ENCODE measurements at regions not wholly inside any gene's neighbourhood (a gene's known extent, or its start where the extent isn't known, plus 50 kb on each side); places are given as distances from the start of the nearest gene placed in this dataset.

DNA sequence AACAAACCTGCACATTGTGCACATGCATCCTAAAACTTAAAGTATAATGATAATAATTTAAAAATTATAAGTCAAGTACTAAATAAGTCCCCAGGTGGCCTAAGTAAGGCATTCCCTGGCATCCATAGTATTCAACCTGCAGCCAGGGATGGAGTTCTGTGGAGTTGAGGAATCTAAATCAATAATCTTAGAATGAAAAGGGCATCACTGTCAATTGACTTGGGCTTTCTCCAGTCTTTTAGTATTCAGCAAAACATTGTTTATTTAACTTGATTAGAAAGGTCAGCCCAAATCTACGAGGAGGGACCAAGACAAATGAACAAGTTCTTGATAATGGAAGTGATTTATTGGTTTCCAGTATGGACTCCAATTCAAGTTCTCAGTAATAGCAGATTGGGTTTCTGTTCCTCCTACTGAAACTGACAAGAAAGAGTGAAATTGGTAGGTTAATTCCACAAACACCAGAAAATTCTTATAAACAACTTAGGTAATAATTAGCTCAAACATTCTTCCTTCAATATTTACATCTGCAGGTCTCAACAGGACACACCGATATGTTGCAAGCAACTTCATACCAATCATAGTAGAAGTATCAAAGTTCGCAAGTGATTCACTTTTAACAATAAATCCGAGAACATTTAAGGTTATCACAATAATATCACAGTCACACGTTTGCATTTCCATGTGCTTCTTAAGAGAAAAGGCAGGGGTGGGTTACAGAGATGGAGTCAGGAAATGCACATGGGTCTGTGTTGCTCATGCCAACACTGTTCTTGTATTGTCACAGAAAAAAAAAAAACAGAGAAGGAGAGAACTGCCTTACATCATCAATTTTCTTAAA is 51.7 kb upstream of the EHBP1 start:
- TF ChIP-seq REST (IDR thresholded peaks at IDR 0.05; ENCODE audit: low read depth) (no peak), TCF12 (IDR thresholded peaks at IDR 0.05; ENCODE audit: low read depth) (no peak), EP300 (IDR thresholded peaks at IDR 0.05; ENCODE audit: borderline replicate concordance) (no peak), TAF1 (IDR thresholded peaks at IDR 0.05; ENCODE audit: low read depth) (no peak), USF1 (IDR thresholded peaks at IDR 0.05) (no peak)

Measured in Ishikawa (cell line).